GM21528 (cell line): ENCODE measurements at regions not wholly inside any gene's neighbourhood (a gene's known extent, or its start where the extent isn't known, plus 50 kb on each side); places are given as distances from the start of the nearest gene placed in this dataset.
"Not testable (repeated sequence)": the region's sequence is repeated elsewhere in the genome, so short reads cannot be mapped to it uniquely, and the experiment has no call there.

Experiments
- ATAC-seq: cut with Tn5 transposase; IDR thresholded peaks from one replicate; pipeline ENCODE4 v1.9.1; 2021; ENCODE audit warnings: mild to moderate bottlenecking, moderate library complexity; ENCODE audit not compliant: unreplicated experiment, low FRiP score

GRCh38 chr3:34046154-34046553 is 247.7 kb downstream of the PDCD6IP start:
- no peak for ATAC-seq

- ATAC-seq, result no peak
These were observed 255.2 kb downstream of the PDCD6IP start for GRCh38 chr3:34053626-34054025.

- ATAC-seq, result peak; percentile 26
These were observed 257.9 kb downstream of the PDCD6IP start for GRCh38 chr3:34056181-34056910.

- peak; percentile 98 for ATAC-seq
These were observed 258.5 kb downstream of the PDCD6IP start for GRCh38 chr3:34056951-34057390.

- ATAC-seq, result not testable (repeated sequence)
These were observed 262.6 kb downstream of the PDCD6IP start for GRCh38 chr3:34060995-34061394.

- no peak for ATAC-seq
These were observed 267.5 kb downstream of the PDCD6IP start for GRCh38 chr3:34065901-34066300.

GRCh38 chr3:34066328-34066727 is 267.9 kb downstream of the PDCD6IP start:
- no peak for ATAC-seq

- ATAC-seq, result no peak
These were observed 268.6 kb downstream of the PDCD6IP start for GRCh38 chr3:34066999-34067398.

GRCh38 chr3:34067536-34068051 is 269.2 kb downstream of the PDCD6IP start:
- ATAC-seq, result no peak

GRCh38 chr3:34068505-34068904 is 270.1 kb downstream of the PDCD6IP start:
- ATAC-seq, result no peak

- ATAC-seq, result no peak
These were observed 272.6 kb downstream of the PDCD6IP start for GRCh38 chr3:34070831-34071585.

GRCh38 chr3:34072297-34072696 is 273.9 kb downstream of the PDCD6IP start:
- no peak for ATAC-seq

GRCh38 chr3:34073111-34073510 is 274.7 kb downstream of the PDCD6IP start:
- peak; percentile 12 for ATAC-seq

- ATAC-seq, result no peak
These were observed 275.5 kb downstream of the PDCD6IP start for GRCh38 chr3:34073961-34074360.

GRCh38 chr3:34075975-34076374 is 277.5 kb downstream of the PDCD6IP start:
- no peak for ATAC-seq

- ATAC-seq, result peak; percentile 73
These were observed 279.2 kb downstream of the PDCD6IP start for GRCh38 chr3:34077417-34078195.

GRCh38 chr3:34078418-34078817 is 280.0 kb downstream of the PDCD6IP start:
- ATAC-seq, result no peak

GRCh38 chr3:34079849-34080248 is 281.4 kb downstream of the PDCD6IP start:
- ATAC-seq, result not testable (repeated sequence)

GRCh38 chr3:34090379-34090778 is 291.9 kb downstream of the PDCD6IP start:
- not testable (repeated sequence) for ATAC-seq

- ATAC-seq, result no peak
These were observed 292.4 kb downstream of the PDCD6IP start for GRCh38 chr3:34090876-34091275.

GRCh38 chr3:34094280-34094679 is 295.9 kb downstream of the PDCD6IP start:
- ATAC-seq, result not testable (repeated sequence)
